PC-3 (cell line): ENCODE measurements at regions not wholly inside any gene's neighbourhood (a gene's known extent, or its start where the extent isn't known, plus 50 kb on each side); places are given as distances from the start of the nearest gene placed in this dataset.

ENCODE experiments used
- EZH2 ChIP-seq: fragments of 300-600 bp; sonication (generic); IDR thresholded peaks from one replicate; pipeline ENCODE4 v1.6.1; 2017; ENCODE audit warnings: antibody characterized with exemption, mild to moderate bottlenecking, low read length; ENCODE audit not compliant: unreplicated experiment
- EZH2phosphoT487 ChIP-seq: fragments of 300-600 bp; sonication (generic); IDR thresholded peaks from 2 replicates; pipeline ENCODE4 v1.6.1; 2018; ENCODE audit warnings: mild to moderate bottlenecking, antibody characterized with exemption, low read length, borderline replicate concordance
- TF ChIP-seq, protein P1 (sequence below): fragments of 300-600 bp; sonication (generic); conservative IDR thresholded peaks from 2 replicates; pipeline ENCODE4 v1.5.1; 2017; ENCODE audit warnings: antibody characterized with exemption, low read depth, mild to moderate bottlenecking, low read length

- TF ChIP-seq, protein P1, sequence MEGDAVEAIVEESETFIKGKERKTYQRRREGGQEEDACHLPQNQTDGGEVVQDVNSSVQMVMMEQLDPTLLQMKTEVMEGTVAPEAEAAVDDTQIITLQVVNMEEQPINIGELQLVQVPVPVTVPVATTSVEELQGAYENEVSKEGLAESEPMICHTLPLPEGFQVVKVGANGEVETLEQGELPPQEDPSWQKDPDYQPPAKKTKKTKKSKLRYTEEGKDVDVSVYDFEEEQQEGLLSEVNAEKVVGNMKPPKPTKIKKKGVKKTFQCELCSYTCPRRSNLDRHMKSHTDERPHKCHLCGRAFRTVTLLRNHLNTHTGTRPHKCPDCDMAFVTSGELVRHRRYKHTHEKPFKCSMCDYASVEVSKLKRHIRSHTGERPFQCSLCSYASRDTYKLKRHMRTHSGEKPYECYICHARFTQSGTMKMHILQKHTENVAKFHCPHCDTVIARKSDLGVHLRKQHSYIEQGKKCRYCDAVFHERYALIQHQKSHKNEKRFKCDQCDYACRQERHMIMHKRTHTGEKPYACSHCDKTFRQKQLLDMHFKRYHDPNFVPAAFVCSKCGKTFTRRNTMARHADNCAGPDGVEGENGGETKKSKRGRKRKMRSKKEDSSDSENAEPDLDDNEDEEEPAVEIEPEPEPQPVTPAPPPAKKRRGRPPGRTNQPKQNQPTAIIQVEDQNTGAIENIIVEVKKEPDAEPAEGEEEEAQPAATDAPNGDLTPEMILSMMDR = no peak
- TF ChIP-seq EZH2 (no peak), EZH2phosphoT487 (no peak)
These were observed 256.6 kb upstream of the GLI3 start for GRCh38 chr7:42493436-42494198.
